HCT116 (cell line): ENCODE measurements at regions not wholly inside any gene's neighbourhood (a gene's known extent, or its start where the extent isn't known, plus 50 kb on each side); places are given as distances from the start of the nearest gene placed in this dataset.

Experiments
- ATAC-seq: fragments of 200-7000 bp; cut with Tn5 transposase; 2 replicates; pipeline ENCODE4 v1.9.1; 2020; ENCODE audit warnings: mild to moderate bottlenecking, moderate library complexity
- BruUV-seq: library from RNA; stranded (reverse); fragments of 400-500 nt; replicated peaks from 2 replicates; lab custom pipeline; 2021; lab: Mats Ljungman, UMichigan
- CTCF ChIA-PET: fragments of 300-600 bp; sonication (Branson Sonifier 250); formaldehyde crosslinking; loops from one replicate; lab custom pipeline; 2021; ENCODE audit warnings: antibody characterized with exemption; lab: Charles Lee
- POLR2A ChIA-PET: fragments of 300-600, 350-600 bp; sonication (Branson Sonifier 250); formaldehyde crosslinking; loops from one replicate; lab custom pipeline; 2021; ENCODE audit warnings: antibody characterized with exemption; lab: Charles Lee
- RAD21 ChIA-PET, 2 experiments: fragments of 300-600 bp; sonication (Branson Sonifier 250); formaldehyde crosslinking; loops; one replicate each; lab custom pipeline; 2023; ENCODE audit warnings: low total read pairs in 2 of 2; ENCODE audit not compliant: uncharacterized antibody in 2 of 2, unreplicated experiment in 2 of 2, low non-redundant PET in 1 of 2; lab: Charles Lee
- DNase-seq: peaks from one replicate; pipeline ENCODE4 v3.0.0-alpha.2; 2010; ENCODE audit warnings: low read depth, low spot score
- H2AFZ ChIP-seq: fragments of 200-600 bp; shearing (Covaris generic), sonication (generic); 2 replicates; pipeline ENCODE4 v1.6.1; 2017; ENCODE audit warnings: low read depth, mixed run types, mixed read lengths, antibody characterized with exemption, low read length; ENCODE audit not compliant: poor library complexity, severe bottlenecking
- H3K27ac ChIP-seq: 2 replicates; pipeline ENCODE4 v1.5.1; 2012; ENCODE audit warnings: low read depth, low read length
- H3K27me3 ChIP-seq: fragments of 200-600 bp; sonication (generic); 2 replicates; pipeline ENCODE4 v1.6.1; 2016; ENCODE audit warnings: mixed run types, low read length, mixed read lengths; ENCODE audit not compliant: insufficient read depth
- H3K36me3 ChIP-seq, 2 experiments: fragments of 200-500 bp in 1 of 2; fragments of 200-600 bp in 1 of 2; sonication (Bioruptor generic) in 1 of 2; sonication (generic) in 1 of 2; 2 replicates each; pipeline versions ENCODE4 v1.5.1 to v1.6.1; 2014 to 2016; ENCODE audit warnings: low read length in 2 of 2, inconsistent platforms in 1 of 2, mixed read lengths in 1 of 2, mixed run types in 1 of 2; ENCODE audit not compliant: insufficient read depth in 2 of 2, control insufficient read depth in 1 of 2
- H3K4me1 ChIP-seq, 2 experiments: fragments of 200-600 bp in 1 of 2; sonication (generic) in 1 of 2; 2 replicates each; pipeline versions ENCODE4 v1.5.1 to v1.6.1; 2012 to 2017; ENCODE audit warnings: low read length in 2 of 2, inconsistent platforms in 1 of 2, mild to moderate bottlenecking in 1 of 2, mixed read lengths in 1 of 2, mixed run types in 1 of 2, moderate library complexity in 1 of 2; ENCODE audit not compliant: insufficient read depth in 2 of 2, control insufficient read depth in 1 of 2
- H3K4me2 ChIP-seq: fragments of 200-600 bp; sonication (generic); 2 replicates; pipeline ENCODE4 v1.6.1; 2017; ENCODE audit warnings: mixed run types, low read length, mixed read lengths
- H3K4me3 ChIP-seq, 2 experiments: fragments of 200-600 bp in 1 of 2; sonication (generic) in 1 of 2; replicated peaks in 1 of 2; 2 replicates each; pipeline ENCODE4 v1.5.1; 2011 to 2016; ENCODE audit warnings: low read length in 2 of 2, control low read depth in 1 of 2, low read depth in 1 of 2, mild to moderate bottlenecking in 1 of 2, mixed read lengths in 1 of 2, mixed run types in 1 of 2
- H3K79me2 ChIP-seq: fragments of 200-600 bp; sonication (generic); 2 replicates; pipeline ENCODE4 v1.6.1; 2017; ENCODE audit warnings: mild to moderate bottlenecking, mixed run types, low read length, moderate library complexity, mixed read lengths; ENCODE audit not compliant: insufficient read depth
- H3K9ac ChIP-seq: fragments of 200-600 bp; sonication (generic); 2 replicates; pipeline ENCODE4 v1.6.1; 2016; ENCODE audit warnings: low read length, mixed read lengths
- H3K9me2 ChIP-seq: fragments of 200-600 bp; sonication (generic), shearing (Covaris generic); 2 replicates; pipeline ENCODE4 v1.6.1; 2017; ENCODE audit warnings: mixed run types, mild to moderate bottlenecking, moderate library complexity; ENCODE audit not compliant: insufficient read depth
- H3K9me3 ChIP-seq, 2 experiments: fragments of 200-500 bp in 1 of 2; fragments of 200-600 bp in 1 of 2; sonication (Bioruptor generic) in 1 of 2; sonication (generic) in 1 of 2; 2 replicates each; pipeline ENCODE4 v1.6.1; 2014 to 2017; ENCODE audit warnings: low read length in 2 of 2, mixed read lengths in 2 of 2, inconsistent platforms in 1 of 2, low read depth in 1 of 2, mild to moderate bottlenecking in 1 of 2, mixed run types in 1 of 2, moderate library complexity in 1 of 2; ENCODE audit not compliant: control insufficient read depth in 1 of 2, insufficient read depth in 1 of 2
- H4K20me1 ChIP-seq: fragments of 200-600 bp; sonication (generic), shearing (Covaris generic); 2 replicates; pipeline ENCODE4 v1.6.1; 2017; ENCODE audit warnings: mixed run types, mild to moderate bottlenecking, moderate library complexity; ENCODE audit not compliant: insufficient read depth
- CBX3 ChIP-seq: IDR thresholded peaks from 2 replicates; pipeline ENCODE4 v1.6.1; 2012; ENCODE audit warnings: low read depth
- CEBPB ChIP-seq: IDR thresholded peaks from 2 replicates; pipeline ENCODE4 v1.6.1; 2012; ENCODE audit warnings: low read depth
- ELF1 ChIP-seq: IDR thresholded peaks from 2 replicates; pipeline ENCODE4 v1.6.1; 2012; ENCODE audit warnings: low read depth, borderline replicate concordance
- EZH2 ChIP-seq: fragments of 200-600 bp; sonication (generic); IDR thresholded peaks from 2 replicates; pipeline ENCODE4 v1.6.1; 2017; ENCODE audit warnings: antibody characterized with exemption, mixed run types
- FOSL1 ChIP-seq: IDR thresholded peaks from 2 replicates; pipeline ENCODE4 v1.6.1; 2012; ENCODE audit warnings: low read depth
- POLR2A ChIP-seq: IDR thresholded peaks from 2 replicates; pipeline ENCODE4 v1.7.0; 2011; ENCODE audit warnings: borderline replicate concordance; ENCODE audit not compliant: insufficient read depth, insufficient read length; ENCODE audit errors: extremely low read depth
- SRF ChIP-seq: IDR thresholded peaks from 2 replicates; pipeline ENCODE4 v1.6.1; 2012; ENCODE audit warnings: low read depth
- ZFX ChIP-seq: fragments of 450-650 bp; IDR thresholded peaks from 2 replicates; pipeline ENCODE4 v1.6.1; 2017
- intact Hi-C: fragments of 100-400 bp; cut with micrococcal nuclease; formaldehyde crosslinking; loops from 2 replicates; pipeline ENCODE4 v1.10.0; 2022
- TF ChIP-seq, protein P1 (sequence below): IDR thresholded peaks from 2 replicates; pipeline ENCODE4 v1.6.1; 2012
- TF ChIP-seq, protein P2 (sequence below), 3 experiments: fragments of 200-600 bp in 1 of 3; sonication (generic) in 1 of 3; IDR thresholded peaks in 2 of 3; conservative IDR thresholded peaks in 1 of 3; 2 replicates each; pipeline ENCODE4 v1.5.1; 2012 to 2017; ENCODE audit warnings: low read depth in 2 of 3, low read length in 2 of 3, antibody characterized with exemption in 1 of 3, borderline replicate concordance in 1 of 3, control low read depth in 1 of 3, mild to moderate bottlenecking in 1 of 3, mixed read lengths in 1 of 3, mixed run types in 1 of 3, moderate library complexity in 1 of 3; ENCODE audit not compliant: insufficient read depth in 1 of 3
- TF ChIP-seq, protein P3 (sequence below): IDR thresholded peaks from 2 replicates; pipeline ENCODE4 v1.6.1; 2012; ENCODE audit warnings: low read depth

GRCh38 chr2:16226943-16227664, 286.8 kb downstream of the MYCN start:
- no peaks in the 10 kb centered on the region for H3K9me3 ChIP-seq
- H2AFZ ChIP-seq, result no peak overlapping the region
- DNase-seq, result no peak
- RAD21 ChIA-PET, result no interaction called here
- POLR2A ChIA-PET, result no interaction called here
- H3K9me2 ChIP-seq, result no peaks in the 10 kb centered on the region
- H3K4me3 ChIP-seq, result no peak overlapping the region
- peaks cover 4% of the 10 kb centered on the region; the same call in 1 of the 2 replicates for H3K27me3 ChIP-seq
- no peaks in the 10 kb centered on the region for H3K79me2 ChIP-seq
- no peak overlapping the region for H3K27ac ChIP-seq
- no TSS peak for BruUV-seq
- intact Hi-C loops, result no loop called here
- no peak for TF ChIP-seq CBX3
- no peak for TF ChIP-seq EZH2
- TF ChIP-seq SRF, result no peak
- no peaks in the 10 kb centered on the region for H3K36me3 ChIP-seq
- CTCF ChIA-PET, result no interaction called here
- no peak overlapping the region for H3K9ac ChIP-seq
- no peaks in the 10 kb centered on the region for H4K20me1 ChIP-seq
- no peaks in the 10 kb centered on the region for H3K4me1 ChIP-seq
- no peak overlapping the region for H3K4me2 ChIP-seq
- no peak for ATAC-seq

GRCh38 chr2:16226381-16226780, 286.0 kb downstream of the MYCN start:
- ChIA-PET CTCF (no interaction called here), RAD21 (no interaction called here), POLR2A (no interaction called here)
- Histone ChIP-seq H3K9me2 (no peaks in the 10 kb centered on the region), H3K27me3 (peaks cover 4% of the 10 kb centered on the region; the same call in 1 of the 2 replicates), H2AFZ (no peak overlapping the region), H3K4me1 (no peaks in the 10 kb centered on the region), H3K4me2 (no peak overlapping the region), H3K36me3 (no peaks in the 10 kb centered on the region), H3K9ac (no peak overlapping the region), H3K27ac (no peak overlapping the region), H4K20me1 (no peaks in the 10 kb centered on the region), H3K79me2 (no peaks in the 10 kb centered on the region), H3K4me3 (no peak overlapping the region), H3K9me3 (no peaks in the 10 kb centered on the region)
- no TSS peak for BruUV-seq
- DNase-seq (no peak), ATAC-seq (no peak)
- TF ChIP-seq, protein P1, sequence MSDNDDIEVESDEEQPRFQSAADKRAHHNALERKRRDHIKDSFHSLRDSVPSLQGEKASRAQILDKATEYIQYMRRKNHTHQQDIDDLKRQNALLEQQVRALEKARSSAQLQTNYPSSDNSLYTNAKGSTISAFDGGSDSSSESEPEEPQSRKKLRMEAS, result no peak
- TF ChIP-seq POLR2A (no peak), ELF1 (no peak), FOSL1 (no peak), CEBPB (no peak), ZFX (no peak)
- TF ChIP-seq, protein P2, sequence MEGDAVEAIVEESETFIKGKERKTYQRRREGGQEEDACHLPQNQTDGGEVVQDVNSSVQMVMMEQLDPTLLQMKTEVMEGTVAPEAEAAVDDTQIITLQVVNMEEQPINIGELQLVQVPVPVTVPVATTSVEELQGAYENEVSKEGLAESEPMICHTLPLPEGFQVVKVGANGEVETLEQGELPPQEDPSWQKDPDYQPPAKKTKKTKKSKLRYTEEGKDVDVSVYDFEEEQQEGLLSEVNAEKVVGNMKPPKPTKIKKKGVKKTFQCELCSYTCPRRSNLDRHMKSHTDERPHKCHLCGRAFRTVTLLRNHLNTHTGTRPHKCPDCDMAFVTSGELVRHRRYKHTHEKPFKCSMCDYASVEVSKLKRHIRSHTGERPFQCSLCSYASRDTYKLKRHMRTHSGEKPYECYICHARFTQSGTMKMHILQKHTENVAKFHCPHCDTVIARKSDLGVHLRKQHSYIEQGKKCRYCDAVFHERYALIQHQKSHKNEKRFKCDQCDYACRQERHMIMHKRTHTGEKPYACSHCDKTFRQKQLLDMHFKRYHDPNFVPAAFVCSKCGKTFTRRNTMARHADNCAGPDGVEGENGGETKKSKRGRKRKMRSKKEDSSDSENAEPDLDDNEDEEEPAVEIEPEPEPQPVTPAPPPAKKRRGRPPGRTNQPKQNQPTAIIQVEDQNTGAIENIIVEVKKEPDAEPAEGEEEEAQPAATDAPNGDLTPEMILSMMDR (IDR thresholded peaks at IDR 0.05 in 2 of 3, conservative IDR thresholded peaks at IDR 0.05 in 1 of 3; ENCODE audit: borderline replicate concordance in 1 of 3, insufficient read depth in 1 of 3, low read depth in 2 of 3, low read length in 2 of 3), result no peak
- TF ChIP-seq, protein P3, sequence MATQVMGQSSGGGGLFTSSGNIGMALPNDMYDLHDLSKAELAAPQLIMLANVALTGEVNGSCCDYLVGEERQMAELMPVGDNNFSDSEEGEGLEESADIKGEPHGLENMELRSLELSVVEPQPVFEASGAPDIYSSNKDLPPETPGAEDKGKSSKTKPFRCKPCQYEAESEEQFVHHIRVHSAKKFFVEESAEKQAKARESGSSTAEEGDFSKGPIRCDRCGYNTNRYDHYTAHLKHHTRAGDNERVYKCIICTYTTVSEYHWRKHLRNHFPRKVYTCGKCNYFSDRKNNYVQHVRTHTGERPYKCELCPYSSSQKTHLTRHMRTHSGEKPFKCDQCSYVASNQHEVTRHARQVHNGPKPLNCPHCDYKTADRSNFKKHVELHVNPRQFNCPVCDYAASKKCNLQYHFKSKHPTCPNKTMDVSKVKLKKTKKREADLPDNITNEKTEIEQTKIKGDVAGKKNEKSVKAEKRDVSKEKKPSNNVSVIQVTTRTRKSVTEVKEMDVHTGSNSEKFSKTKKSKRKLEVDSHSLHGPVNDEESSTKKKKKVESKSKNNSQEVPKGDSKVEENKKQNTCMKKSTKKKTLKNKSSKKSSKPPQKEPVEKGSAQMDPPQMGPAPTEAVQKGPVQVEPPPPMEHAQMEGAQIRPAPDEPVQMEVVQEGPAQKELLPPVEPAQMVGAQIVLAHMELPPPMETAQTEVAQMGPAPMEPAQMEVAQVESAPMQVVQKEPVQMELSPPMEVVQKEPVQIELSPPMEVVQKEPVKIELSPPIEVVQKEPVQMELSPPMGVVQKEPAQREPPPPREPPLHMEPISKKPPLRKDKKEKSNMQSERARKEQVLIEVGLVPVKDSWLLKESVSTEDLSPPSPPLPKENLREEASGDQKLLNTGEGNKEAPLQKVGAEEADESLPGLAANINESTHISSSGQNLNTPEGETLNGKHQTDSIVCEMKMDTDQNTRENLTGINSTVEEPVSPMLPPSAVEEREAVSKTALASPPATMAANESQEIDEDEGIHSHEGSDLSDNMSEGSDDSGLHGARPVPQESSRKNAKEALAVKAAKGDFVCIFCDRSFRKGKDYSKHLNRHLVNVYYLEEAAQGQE, result no peak
- intact Hi-C loops, result no loop called here
